Fibroblast of skin of back (primary cell): ENCODE measurements at regions not wholly inside any gene's neighbourhood (a gene's known extent, or its start where the extent isn't known, plus 50 kb on each side); places are given as distances from the start of the nearest gene placed in this dataset.

ENCODE experiments used
- DNase-seq: peaks from one replicate; pipeline ENCODE4 v3.0.0-alpha.2; 2013

DNA sequence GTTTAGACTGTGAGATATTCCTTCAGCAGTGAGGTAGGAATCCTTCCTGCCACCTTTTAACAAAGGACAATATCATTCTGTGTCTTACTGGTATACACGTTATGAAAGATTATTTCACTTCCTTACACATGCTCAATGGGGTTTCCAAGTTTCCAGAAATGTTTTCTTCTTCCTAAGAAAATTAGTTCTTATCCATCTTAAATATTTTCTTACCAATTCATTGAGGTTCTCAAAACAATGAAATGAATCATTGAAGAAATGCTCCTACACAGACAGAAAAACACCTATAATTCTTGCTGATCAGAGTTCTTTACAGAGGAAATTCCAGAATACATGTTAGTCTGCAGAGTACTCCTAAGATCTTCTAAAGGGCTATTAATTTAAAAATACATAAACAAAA, 51.4 kb upstream of the SEC61G start:
- DNase-seq, result peak; percentile 21

DNA sequence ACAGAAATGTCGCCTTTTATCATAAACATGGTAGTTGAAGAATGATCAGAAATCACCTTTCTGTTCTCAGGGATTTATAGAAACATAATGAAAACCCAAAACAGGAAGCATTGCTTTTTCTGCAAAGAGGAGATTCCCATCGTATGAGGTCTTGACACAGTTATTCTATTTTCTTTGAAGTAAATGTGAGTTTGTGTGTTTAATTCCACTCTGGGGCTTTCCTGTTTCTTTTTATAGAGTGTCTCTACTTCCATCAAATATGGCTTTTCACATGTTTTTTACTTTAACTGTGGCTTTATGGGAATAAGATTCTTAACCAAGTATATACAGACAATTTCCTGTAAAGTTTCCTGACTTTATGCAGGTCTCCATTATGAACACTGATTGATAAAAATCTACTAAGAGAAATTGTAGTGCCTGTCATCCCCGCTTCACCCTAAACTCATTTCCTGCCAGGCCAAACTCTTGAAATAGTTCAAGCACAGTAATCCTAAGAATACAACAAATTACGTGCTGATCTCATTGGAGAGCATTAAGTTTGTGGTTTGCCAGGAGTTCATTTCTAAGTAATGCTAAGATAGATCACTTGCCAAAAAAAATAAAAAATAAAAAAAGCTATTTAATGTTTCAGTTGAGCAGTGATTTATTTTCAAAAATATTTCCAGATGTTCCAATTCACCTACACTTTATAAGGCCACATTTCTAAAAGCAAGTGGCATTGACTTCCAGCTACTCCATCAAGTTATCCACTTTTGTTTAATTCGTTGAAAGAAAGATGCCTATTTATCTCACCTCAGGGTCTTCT, 52.2 kb upstream of the SEC61G start:
- DNase-seq, result peak; percentile 79

DNA sequence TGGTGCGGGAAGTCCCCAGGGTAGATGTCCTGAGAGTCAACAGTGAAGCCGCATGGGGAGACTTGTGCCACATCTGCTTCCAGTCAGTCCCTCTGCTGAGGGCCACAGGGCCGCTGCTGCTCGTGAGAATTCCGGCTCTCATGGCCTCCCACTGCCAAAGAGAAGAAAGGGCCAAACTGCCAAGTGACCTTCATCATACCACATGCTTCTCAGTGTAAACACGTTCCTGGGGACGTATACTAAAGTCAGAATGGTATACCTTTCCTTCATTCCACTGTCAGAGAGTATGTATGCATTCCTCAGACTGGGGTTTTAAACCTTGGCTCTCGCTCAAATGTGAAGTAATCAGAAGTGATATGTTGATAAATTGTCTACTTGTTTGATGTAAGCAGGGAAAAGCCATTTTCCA, 52.8 kb upstream of the SEC61G start:
- peak; percentile 7 for DNase-seq

DNA sequence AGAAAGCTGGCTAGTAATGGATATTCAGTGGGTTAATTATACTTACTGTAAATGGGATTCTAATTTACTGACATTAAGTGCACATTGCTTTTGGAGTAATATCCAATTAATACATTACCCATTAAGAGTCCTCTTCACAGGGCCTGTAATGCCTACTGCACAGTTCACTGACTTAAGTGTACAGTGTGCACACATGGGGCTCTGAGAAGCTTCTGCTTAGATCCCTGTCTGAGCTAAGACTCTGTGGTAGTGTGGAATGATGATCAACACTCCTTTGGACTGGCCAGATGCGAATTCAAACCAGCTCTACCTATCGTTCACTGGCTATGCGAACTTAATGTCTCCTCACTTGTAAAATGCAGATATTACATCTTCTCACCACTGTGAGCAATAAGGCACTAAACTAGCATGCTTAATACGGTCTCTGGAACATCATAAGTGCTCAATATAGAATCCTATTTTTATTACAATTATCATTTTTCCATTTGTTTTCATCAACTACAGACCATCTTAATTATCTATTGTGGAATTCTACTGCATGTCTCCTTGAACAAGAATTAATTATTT, 53.8 kb upstream of the SEC61G start:
- DNase-seq, result no peak

- DNase-seq, result no peak
Measured at GRCh38 chr7:54813398-54813797, 54.4 kb upstream of the SEC61G start.

DNA sequence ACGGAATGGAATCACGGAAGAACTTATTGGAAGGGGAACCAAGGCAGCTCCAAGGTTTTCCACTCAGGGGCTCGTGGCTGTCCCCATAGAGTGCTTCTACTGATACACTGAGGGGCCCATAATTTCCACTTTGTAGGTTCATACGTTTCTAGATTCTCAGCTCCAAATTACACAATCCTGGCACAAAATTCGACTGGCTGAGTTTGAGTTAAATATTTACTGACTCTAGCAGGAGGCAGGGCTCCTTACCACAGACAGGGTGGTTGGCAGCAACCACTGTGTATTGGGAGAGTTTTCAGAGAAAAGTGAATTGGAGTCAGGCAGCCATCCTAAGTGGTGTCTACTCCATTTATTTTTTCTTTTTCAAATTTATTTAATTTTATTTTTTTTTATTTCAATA, 55.4 kb upstream of the SEC61G start:
- no peak for DNase-seq

DNA sequence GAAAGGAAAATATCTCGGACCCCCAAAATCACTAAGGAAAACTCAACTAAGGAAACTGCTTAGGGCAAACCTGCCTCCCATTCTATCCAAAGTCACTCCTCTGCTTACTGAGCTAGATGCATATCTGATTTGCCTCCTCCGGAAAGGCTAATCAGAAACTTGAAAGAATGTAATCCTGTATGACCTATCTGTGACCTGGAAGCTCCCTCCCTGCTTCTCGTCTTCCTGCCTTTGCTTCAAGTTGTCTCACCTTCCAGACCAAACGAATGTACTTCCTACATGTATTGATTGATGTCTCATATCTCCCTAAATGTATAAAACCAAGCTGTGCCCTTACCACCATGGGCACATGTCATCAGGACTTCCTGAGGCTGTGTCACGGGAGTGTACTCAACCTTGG, 58.1 kb upstream of the SEC61G start:
- no peak for DNase-seq

- no peak for DNase-seq
Measured at GRCh38 chr7:54823776-54824175, 64.8 kb upstream of the SEC61G start.

GRCh38 chr7:54824655-54825054, 65.6 kb upstream of the SEC61G start:
- DNase-seq, result no peak

GRCh38 chr7:54825368-54825767, 66.4 kb upstream of the SEC61G start:
- DNase-seq, result no peak

- DNase-seq, result no peak
Measured at GRCh38 chr7:54827734-54828133, 68.7 kb upstream of the SEC61G start.

GRCh38 chr7:54831046-54831643, 72.1 kb upstream of the SEC61G start:
- DNase-seq, result peak; percentile 16

DNA sequence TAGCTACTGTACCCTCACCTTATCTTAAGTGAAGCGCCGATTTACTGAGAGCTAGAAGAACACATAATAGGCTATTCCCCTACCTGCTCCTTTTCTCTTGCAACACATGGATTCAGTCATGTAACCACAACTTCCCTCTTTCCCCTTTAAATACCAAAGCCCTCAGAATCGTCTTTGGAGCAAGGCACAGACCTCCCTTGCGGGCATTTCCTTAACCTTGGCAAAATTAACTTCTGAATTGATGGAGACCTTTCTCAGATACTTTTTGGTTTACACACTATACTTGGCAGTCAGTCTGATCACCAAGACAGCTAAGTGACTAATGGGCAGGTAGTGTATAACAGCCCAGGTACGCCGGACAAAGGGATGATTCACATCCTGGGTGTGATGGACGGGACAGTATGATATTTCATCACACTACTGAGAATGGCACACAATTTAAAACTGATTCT, 72.7 kb upstream of the SEC61G start:
- no peak for DNase-seq

GRCh38 chr7:54833001-54833467, 74.0 kb upstream of the SEC61G start:
- no peak for DNase-seq

DNA sequence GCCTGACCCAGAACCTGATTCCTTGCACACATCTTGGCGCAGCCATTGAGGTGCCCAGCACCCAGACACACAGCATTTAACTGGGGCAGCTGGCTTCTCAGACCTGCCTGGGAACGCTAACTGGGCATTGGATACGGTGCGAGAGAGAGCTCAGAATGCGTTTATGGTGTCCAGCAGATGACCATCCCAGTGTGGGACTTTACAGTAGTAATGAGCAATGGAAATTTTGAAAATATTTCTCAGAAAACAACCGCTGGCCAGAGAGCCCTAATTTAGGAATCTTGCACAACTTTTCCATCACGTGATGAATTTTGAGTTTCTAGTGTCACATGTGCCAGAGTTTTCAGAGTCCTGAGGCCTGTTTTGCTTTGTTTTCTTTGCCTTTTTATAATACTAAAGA, 78.2 kb upstream of the SEC61G start:
- no peak for DNase-seq

DNA sequence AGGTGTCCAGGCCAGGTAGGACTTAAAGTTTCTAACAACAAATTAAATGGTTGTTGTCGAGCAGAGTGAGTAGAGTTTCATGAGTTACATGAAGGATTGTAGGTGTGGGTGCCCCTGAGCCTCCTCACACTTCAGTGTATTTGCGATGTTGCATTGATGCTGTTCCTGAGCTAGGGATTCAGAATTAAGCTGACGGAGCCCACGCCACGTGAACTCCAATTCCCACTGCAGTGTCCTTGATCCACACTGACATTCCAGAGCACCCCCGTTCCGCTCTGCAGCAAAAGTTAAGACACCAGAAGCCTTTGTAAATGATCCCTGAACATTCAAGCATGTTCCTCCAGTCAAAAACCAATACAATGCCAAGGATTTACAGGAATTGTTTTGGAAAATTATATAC, 78.8 kb upstream of the SEC61G start:
- DNase-seq, result no peak

DNA sequence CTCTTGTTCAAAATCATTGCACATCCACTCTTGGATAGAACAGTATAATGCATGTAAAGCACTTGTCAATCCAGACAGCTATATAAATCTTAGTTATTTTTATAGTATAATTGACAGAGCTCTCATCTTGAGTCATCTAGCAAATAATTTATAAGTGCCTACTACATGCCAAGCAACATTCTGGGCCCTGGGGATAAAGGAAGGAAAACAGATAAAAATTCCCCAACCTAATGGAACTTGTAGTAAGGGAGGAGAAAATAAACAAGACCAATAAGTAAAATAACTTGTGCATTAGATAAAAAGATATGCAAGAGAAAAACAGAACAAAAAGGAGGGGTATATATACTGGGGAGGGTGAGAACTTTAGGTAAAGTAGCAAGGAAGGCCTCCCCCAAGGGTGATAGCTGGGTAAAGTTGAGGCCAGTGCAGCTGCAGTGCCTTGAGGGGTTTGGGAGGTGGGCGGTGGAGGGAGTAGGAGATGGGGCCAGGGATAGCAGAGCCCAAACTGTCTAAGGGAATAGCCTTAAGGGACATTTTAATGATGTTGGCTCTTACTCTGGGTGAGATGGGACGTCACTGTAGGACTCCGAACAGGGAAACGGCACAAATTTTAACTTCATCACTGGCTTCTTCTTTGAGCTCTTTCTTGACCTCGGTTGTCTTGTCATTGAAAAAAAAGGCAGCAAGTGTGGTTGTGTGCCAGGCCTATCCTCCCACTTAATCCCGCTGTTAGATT, 79.3 kb upstream of the SEC61G start:
- no peak for DNase-seq

DNA sequence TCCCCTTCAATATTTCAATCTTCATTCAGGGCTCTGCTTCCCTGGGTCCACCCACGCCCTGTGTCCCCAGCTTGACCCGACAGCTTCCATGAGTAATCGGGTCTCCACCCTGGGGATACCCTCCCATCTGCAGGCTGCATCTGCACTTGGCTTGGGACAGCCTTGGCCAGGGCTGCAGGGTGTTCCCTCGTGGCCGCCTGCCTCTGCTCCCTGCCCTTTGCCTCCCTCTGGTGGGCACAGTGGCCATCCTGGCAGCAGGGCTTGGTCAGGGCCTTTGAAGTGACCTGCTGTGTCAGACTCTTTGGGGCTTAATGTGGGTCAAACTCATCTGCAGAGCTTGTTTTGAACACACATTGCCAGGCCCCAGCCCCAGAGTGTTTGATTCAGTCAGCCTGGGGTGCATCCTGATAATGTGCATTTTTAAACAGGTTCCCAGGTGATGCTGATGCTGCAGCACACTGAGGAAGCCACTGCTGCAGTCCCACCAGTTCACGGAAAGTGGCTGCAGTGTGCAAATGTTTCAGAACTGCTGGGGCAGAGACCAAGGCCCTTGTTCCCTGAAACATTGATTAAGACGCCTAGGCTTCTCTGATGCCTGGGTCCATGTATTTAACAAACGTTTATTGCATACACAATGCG, 80.7 kb upstream of the SEC61G start:
- DNase-seq, result peak; percentile 33

- DNase-seq, result peak; percentile 90
Measured at GRCh38 chr7:54841772-54842697, 83.0 kb upstream of the SEC61G start.

DNA sequence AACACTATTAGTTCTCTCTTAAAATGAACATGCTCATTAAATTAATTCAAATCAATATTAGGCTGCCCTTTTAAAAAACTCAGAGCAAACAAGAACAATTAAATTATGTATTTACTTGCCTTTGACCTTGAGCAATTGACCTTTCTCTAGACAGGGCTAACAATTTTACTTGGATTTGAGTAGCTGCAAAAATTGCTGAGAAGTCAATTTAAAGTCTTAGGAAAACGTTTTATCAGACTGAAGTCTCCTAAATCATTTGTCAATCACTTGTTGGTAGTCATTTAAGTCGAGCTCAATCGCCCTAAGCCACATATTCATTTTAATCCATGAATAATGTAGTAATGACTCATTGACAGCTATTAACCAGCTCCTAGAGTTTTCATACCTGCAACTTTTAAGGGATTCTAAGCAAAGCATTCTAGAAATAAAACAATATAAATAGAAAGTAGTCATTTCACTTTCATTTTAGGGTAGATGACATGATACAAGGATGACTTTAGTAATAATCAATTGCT, 84.9 kb upstream of the SEC61G start:
- DNase-seq, result no peak

GRCh38 chr7:54846273-54846672, 87.3 kb upstream of the SEC61G start:
- peak; percentile 8 for DNase-seq
